CD4-positive, alpha-beta T cell (primary cell): ENCODE measurements at regions not wholly inside any gene's neighbourhood (a gene's known extent, or its start where the extent isn't known, plus 50 kb on each side); places are given as distances from the start of the nearest gene placed in this dataset.

Source experiments
- ATAC-seq: fragments of 200-7000 bp; cut with Tn5 transposase; one replicate; pipeline ENCODE4 v1.10.0; 2022; ENCODE audit warnings: mild to moderate bottlenecking; ENCODE audit not compliant: poor library complexity
- CTCF ChIA-PET: fragments of 350-600 bp; sonication (Branson Sonifier 250); formaldehyde crosslinking; loops from one replicate; lab custom pipeline; 2021; ENCODE audit warnings: antibody characterized with exemption, inconsistent platforms; lab: Charles Lee
- POLR2A ChIA-PET: fragments of 350-600 bp; sonication (Branson Sonifier 250); formaldehyde crosslinking; loops from one replicate; lab custom pipeline; 2021; ENCODE audit warnings: antibody characterized with exemption, inconsistent platforms; lab: Charles Lee
- DNase-seq, 14 experiments: peaks; one replicate each; pipeline ENCODE4 v3.0.0-alpha.2; 2013 to 2020; ENCODE audit warnings: mixed read lengths in 2 of 14
- H3K27ac ChIP-seq, 2 donors: one replicate each; pipeline versions ENCODE4 v1.5.1 to v1.7.0; 2013; ENCODE audit warnings: low read length in 2 of 2, low read depth in 1 of 2, mild to moderate bottlenecking in 1 of 2
- H3K27me3 ChIP-seq, 2 experiments: 1 replicate in 1 of 2; 2 replicates in 1 of 2; pipeline versions ENCODE4 v1.6.1 to v1.7.0; 2013; ENCODE audit warnings: low read length in 2 of 2, control low read depth in 1 of 2, mild to moderate bottlenecking in 1 of 2, moderate library complexity in 1 of 2; ENCODE audit not compliant: insufficient read depth in 2 of 2, control insufficient read depth in 1 of 2
- H3K36me3 ChIP-seq: one replicate; pipeline ENCODE4 v1.6.1; 2013; ENCODE audit warnings: low read length, control low read depth; ENCODE audit not compliant: insufficient read depth
- H3K4me1 ChIP-seq: one replicate; pipeline ENCODE4 v1.6.1; 2013; ENCODE audit warnings: low read length, control low read depth; ENCODE audit not compliant: insufficient read depth
- H3K4me3 ChIP-seq: one replicate; pipeline ENCODE4 v1.5.1; 2013; ENCODE audit warnings: mild to moderate bottlenecking, low read length, moderate library complexity
- H3K9me3 ChIP-seq, 2 experiments: 1 replicate in 1 of 2; 2 replicates in 1 of 2; pipeline versions ENCODE4 v1.6.1 to v1.7.0; 2013; ENCODE audit warnings: low read length in 2 of 2, mild to moderate bottlenecking in 2 of 2, control low read depth in 1 of 2, moderate library complexity in 1 of 2; ENCODE audit not compliant: control insufficient read depth in 1 of 2, insufficient read depth in 1 of 2
- H3K27ac Mint-ChIP-seq: one replicate; pipeline ENCODE4 v1.8.0; 2020; ENCODE audit warnings: mixed read lengths
- H3K27me3 Mint-ChIP-seq: one replicate; pipeline ENCODE4 v1.8.0; 2021; ENCODE audit warnings: mixed read lengths
- H3K36me3 Mint-ChIP-seq: one replicate; pipeline ENCODE4 v1.8.0; 2021; ENCODE audit warnings: low read depth, mixed read lengths
- H3K4me1 Mint-ChIP-seq: one replicate; pipeline ENCODE4 v1.8.0; 2021; ENCODE audit warnings: low read depth, mixed read lengths
- H3K4me3 Mint-ChIP-seq: one replicate; pipeline ENCODE4 v1.8.0; 2020; ENCODE audit warnings: mild to moderate bottlenecking, mixed read lengths
- H3K9me3 Mint-ChIP-seq: one replicate; pipeline ENCODE4 v1.8.0; 2020; ENCODE audit warnings: mixed read lengths
- CTCF ChIP-seq: fragments of 200-600 bp; IDR thresholded peaks from one replicate; pipeline ENCODE4 v1.8.0; 2022; ENCODE audit warnings: antibody characterized with exemption, mild to moderate bottlenecking
- intact Hi-C, 2 experiments: fragments of 100-400 bp; cut with DNase I in 1 of 2; cut with micrococcal nuclease in 1 of 2; formaldehyde crosslinking; loops; one replicate each; pipeline versions ENCODE4 v1.15.1 to v1.9.0; 2023 to 2025; cut with DNase I, micrococcal nuclease

- H3K9me3 ChIP-seq = no peaks in the 10 kb centered on the region
- no peak overlapping the region for H3K4me3 ChIP-seq
- intact Hi-C loops = no loop called here
- Mint-ChIP-seq H3K9me3 (no peaks in the 10 kb centered on the region), H3K27ac (no peak overlapping the region), H3K4me3 (no peak overlapping the region), H3K27me3 (no peaks in the 10 kb centered on the region), H3K36me3 (no peaks in the 10 kb centered on the region), H3K4me1 (no peaks in the 10 kb centered on the region)
- ChIA-PET CTCF (no interaction called here), POLR2A (no interaction called here)
- no peaks in the 10 kb centered on the region for H3K27me3 ChIP-seq
- ATAC-seq = no peak
- H3K4me1 ChIP-seq = no peaks in the 10 kb centered on the region
- no peak for TF ChIP-seq CTCF
- H3K27ac ChIP-seq = no peak overlapping the region
- H3K36me3 ChIP-seq = no peaks in the 10 kb centered on the region
- no peak for DNase-seq
Observed at GRCh38 chr12:24125280-24125679, 175.8 kb upstream of the SOX5 start.

- no peak for DNase-seq
- no peak overlapping the region for H3K4me3 ChIP-seq
- Mint-ChIP-seq H3K36me3 (no peaks in the 10 kb centered on the region), H3K27ac (no peak overlapping the region), H3K4me1 (no peaks in the 10 kb centered on the region), H3K27me3 (no peaks in the 10 kb centered on the region), H3K4me3 (no peak overlapping the region), H3K9me3 (no peaks in the 10 kb centered on the region)
- no peaks in the 10 kb centered on the region for H3K9me3 ChIP-seq
- intact Hi-C loops = no loop called here
- no peaks in the 10 kb centered on the region for H3K27me3 ChIP-seq
- POLR2A ChIA-PET = no interaction called here
- H3K27ac ChIP-seq = no peak overlapping the region
- H3K4me1 ChIP-seq = no peaks in the 10 kb centered on the region
- TF ChIP-seq CTCF = no peak
- no peaks in the 10 kb centered on the region for H3K36me3 ChIP-seq
- no peak for ATAC-seq
- CTCF ChIA-PET = interaction anchor here (0.7 kb wide), 1 partner anchor 245 kb away, joined by 4 read pairs; no protein-coding TSS in a partner anchor
Observed at GRCh38 chr12:24121911-24122310, 172.4 kb upstream of the SOX5 start.

DNA sequence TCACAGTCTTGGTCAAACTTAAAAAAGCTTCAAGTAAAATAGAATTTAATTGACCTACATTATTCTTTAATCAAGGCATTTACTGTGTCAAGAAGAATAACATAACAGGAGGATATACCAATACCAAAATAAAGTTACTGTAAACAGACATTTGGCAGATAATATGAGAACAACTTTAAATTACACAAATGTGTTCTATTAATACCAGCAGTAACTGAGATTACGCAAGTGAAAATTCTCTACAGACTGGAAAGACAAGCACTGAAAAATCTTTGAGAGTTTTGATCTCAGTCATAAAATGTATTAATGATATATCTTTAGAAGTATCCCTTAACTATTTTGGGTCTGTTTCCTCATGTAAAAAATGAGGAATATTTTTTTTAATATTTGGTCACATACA, 169.2 kb upstream of the SOX5 start:
- Histone ChIP-seq H3K9me3 (no peaks in the 10 kb centered on the region), H3K27ac (no peak overlapping the region), H3K4me1 (no peaks in the 10 kb centered on the region), H3K4me3 (no peak overlapping the region), H3K27me3 (no peaks in the 10 kb centered on the region), H3K36me3 (no peaks in the 10 kb centered on the region)
- no peaks in the 10 kb centered on the region for H3K27me3 Mint-ChIP-seq
- ATAC-seq (no peak), DNase-seq (no peak)
- H3K4me3 Mint-ChIP-seq = no peak overlapping the region
- H3K9me3 Mint-ChIP-seq = no peaks in the 10 kb centered on the region
- TF ChIP-seq CTCF = no peak
- no peaks in the 10 kb centered on the region for H3K4me1 Mint-ChIP-seq
- ChIA-PET CTCF (no interaction called here), POLR2A (no interaction called here)
- intact Hi-C loops = no loop called here
- H3K36me3 Mint-ChIP-seq = no peaks in the 10 kb centered on the region
- H3K27ac Mint-ChIP-seq = no peak overlapping the region
